ENCODE measurements at regions not wholly inside any gene's neighbourhood (a gene's known extent, or its start where the extent isn't known, plus 50 kb on each side); places are given as distances from the start of the nearest gene placed in this dataset.
"Not testable (repeated sequence)": the region's sequence is repeated elsewhere in the genome, so short reads cannot be mapped to it uniquely, and the experiment has no call there.

GRCh38 chr7:119643558-119643957, 629.4 kb upstream of the KCND2 start:
- Mint-ChIP-seq H3K27ac (ENCODE audit: unreplicated experiment) (no peak overlapping the region), H3K36me3 (ENCODE audit: unreplicated experiment) (no peaks in the 10 kb centered on the region), H3K4me1 (ENCODE audit: low read depth, unreplicated experiment) (no peaks in the 10 kb centered on the region), H3K27me3 (ENCODE audit: unreplicated experiment) (no peaks in the 10 kb centered on the region), H3K9me3 (ENCODE audit: unreplicated experiment) (no peaks in the 10 kb centered on the region), H3K4me3 (ENCODE audit: unreplicated experiment) (no peak overlapping the region)
- DNase-seq, result no peak
- TF ChIP-seq CTCF (IDR thresholded peaks at IDR 0.05; ENCODE audit: partially characterized antibody, unreplicated experiment), result no peak

GRCh38 chr7:119647286-119647685, 625.7 kb upstream of the KCND2 start:
- Mint-ChIP-seq H3K27me3 (ENCODE audit: unreplicated experiment) (no peaks in the 10 kb centered on the region), H3K36me3 (ENCODE audit: unreplicated experiment) (no peaks in the 10 kb centered on the region), H3K27ac (ENCODE audit: unreplicated experiment) (no peak overlapping the region), H3K9me3 (ENCODE audit: unreplicated experiment) (peaks cover 2% of the 10 kb centered on the region), H3K4me3 (ENCODE audit: unreplicated experiment) (no peak overlapping the region), H3K4me1 (ENCODE audit: low read depth, unreplicated experiment) (no peaks in the 10 kb centered on the region)
- DNase-seq, result no peak
- no peak for TF ChIP-seq CTCF (IDR thresholded peaks at IDR 0.05; ENCODE audit: partially characterized antibody, unreplicated experiment)

- not testable (repeated sequence) for H3K36me3 Mint-ChIP-seq (ENCODE audit: unreplicated experiment); DNase-seq; H3K27me3 Mint-ChIP-seq (ENCODE audit: unreplicated experiment); H3K9me3 Mint-ChIP-seq (ENCODE audit: unreplicated experiment); H3K4me1 Mint-ChIP-seq (ENCODE audit: low read depth, unreplicated experiment); H3K4me3 Mint-ChIP-seq (ENCODE audit: unreplicated experiment); H3K27ac Mint-ChIP-seq (ENCODE audit: unreplicated experiment)
These were observed 624.2 kb upstream of the KCND2 start for GRCh38 chr7:119648752-119649151.

- Mint-ChIP-seq H3K9me3 (ENCODE audit: unreplicated experiment) (no peaks in the 10 kb centered on the region), H3K4me1 (ENCODE audit: low read depth, unreplicated experiment) (no peaks in the 10 kb centered on the region), H3K36me3 (ENCODE audit: unreplicated experiment) (no peaks in the 10 kb centered on the region), H3K27me3 (ENCODE audit: unreplicated experiment) (no peaks in the 10 kb centered on the region), H3K4me3 (ENCODE audit: unreplicated experiment) (no peak overlapping the region), H3K27ac (ENCODE audit: unreplicated experiment) (no peak overlapping the region)
- TF ChIP-seq CTCF (IDR thresholded peaks at IDR 0.05; ENCODE audit: partially characterized antibody, unreplicated experiment), result no peak
- DNase-seq, result no peak
These were observed 612.9 kb upstream of the KCND2 start for GRCh38 chr7:119660080-119660479.

- no peak overlapping the region for H3K4me3 Mint-ChIP-seq (ENCODE audit: unreplicated experiment)
- H3K36me3 Mint-ChIP-seq (ENCODE audit: unreplicated experiment), result no peaks in the 10 kb centered on the region
- no peaks in the 10 kb centered on the region for H3K27me3 Mint-ChIP-seq (ENCODE audit: unreplicated experiment)
- H3K27ac Mint-ChIP-seq (ENCODE audit: unreplicated experiment), result no peak overlapping the region
- no peak for DNase-seq
- no peak for TF ChIP-seq CTCF (IDR thresholded peaks at IDR 0.05; ENCODE audit: partially characterized antibody, unreplicated experiment)
- H3K4me1 Mint-ChIP-seq (ENCODE audit: low read depth, unreplicated experiment), result no peaks in the 10 kb centered on the region
- no peaks in the 10 kb centered on the region for H3K9me3 Mint-ChIP-seq (ENCODE audit: unreplicated experiment)
These were observed 608.4 kb upstream of the KCND2 start for GRCh38 chr7:119664601-119665000.

- H3K9me3 Mint-ChIP-seq (ENCODE audit: unreplicated experiment), result no peaks in the 10 kb centered on the region
- H3K4me1 Mint-ChIP-seq (ENCODE audit: low read depth, unreplicated experiment), result no peaks in the 10 kb centered on the region
- no peak for DNase-seq
- H3K27ac Mint-ChIP-seq (ENCODE audit: unreplicated experiment), result no peak overlapping the region
- no peaks in the 10 kb centered on the region for H3K27me3 Mint-ChIP-seq (ENCODE audit: unreplicated experiment)
- H3K4me3 Mint-ChIP-seq (ENCODE audit: unreplicated experiment), result no peak overlapping the region
- no peaks in the 10 kb centered on the region for H3K36me3 Mint-ChIP-seq (ENCODE audit: unreplicated experiment)
- TF ChIP-seq CTCF (IDR thresholded peaks at IDR 0.05; ENCODE audit: partially characterized antibody, unreplicated experiment), result no peak
These were observed 607.2 kb upstream of the KCND2 start for GRCh38 chr7:119665796-119666195.

All from glutamatergic neuron (in vitro differentiated cells).